ENCODE measurements at regions not wholly inside any gene's neighbourhood (a gene's known extent, or its start where the extent isn't known, plus 50 kb on each side); places are given as distances from the start of the nearest gene placed in this dataset.
"Not testable (repeated sequence)": the region's sequence is repeated elsewhere in the genome, so short reads cannot be mapped to it uniquely, and the experiment has no call there.

GRCh38 chr3:68515237-68515636 is 417.1 kb downstream of the TAFA4 start:
- Histone ChIP-seq H3K4me3 (no peak overlapping the region), H3K4me1 (no peaks in the 10 kb centered on the region), H3K9me3 (no peaks in the 10 kb centered on the region), H3K36me3 (replicated peaks) (no peaks in the 10 kb centered on the region), H3K27me3 (ENCODE audit: low read depth) (no peaks in the 10 kb centered on the region)
- DNase-seq (ENCODE audit: low spot score in 2 of 2): no peak
- in situ Hi-C loops (cut with MboI; ENCODE audit: low sequenced_read_pairs): no loop called here

GRCh38 chr3:68504201-68504600 is 428.1 kb downstream of the TAFA4 start:
- no peak for DNase-seq (ENCODE audit: low spot score in 2 of 2)
- H3K4me3 ChIP-seq: no peak overlapping the region
- no peaks in the 10 kb centered on the region for H3K36me3 ChIP-seq (replicated peaks)
- no peaks in the 10 kb centered on the region for H3K4me1 ChIP-seq
- no peaks in the 10 kb centered on the region for H3K27me3 ChIP-seq (ENCODE audit: low read depth)
- H3K9me3 ChIP-seq: no peaks in the 10 kb centered on the region
- in situ Hi-C loops (cut with MboI; ENCODE audit: low sequenced_read_pairs): no loop called here

- DNase-seq (ENCODE audit: low spot score in 2 of 2); H3K27me3 ChIP-seq (ENCODE audit: low read depth); H3K4me1 ChIP-seq; H3K4me3 ChIP-seq; in situ Hi-C loops (cut with MboI; ENCODE audit: low sequenced_read_pairs); H3K36me3 ChIP-seq (replicated peaks); H3K9me3 ChIP-seq: not testable (repeated sequence)
These were observed 446.5 kb downstream of the TAFA4 start for GRCh38 chr3:68485845-68486244.

DNA sequence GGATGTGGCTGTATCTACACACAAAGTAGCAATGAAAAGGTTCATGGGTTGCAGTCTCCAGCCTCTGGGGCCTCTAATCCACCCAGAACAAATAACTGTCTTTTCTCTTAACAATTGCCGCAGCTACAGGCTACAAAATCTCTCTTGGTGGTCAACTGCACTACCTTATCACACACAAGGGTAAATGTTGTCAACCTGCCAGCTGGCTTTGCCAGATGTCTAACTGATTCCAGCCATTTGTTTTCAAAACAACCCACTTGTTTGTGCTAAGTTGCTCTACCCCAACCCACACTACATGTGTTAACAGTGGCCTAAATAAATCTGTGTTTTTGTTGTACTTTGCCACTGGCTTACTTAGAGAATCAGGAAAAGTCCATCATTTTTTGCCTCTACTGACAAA is 447.3 kb downstream of the TAFA4 start:
- H3K9me3 ChIP-seq: no peaks in the 10 kb centered on the region
- 0 out of 2 replicates have a peak, but pooled peaks cover 2% of the 10 kb centered on the region for H3K27me3 ChIP-seq (ENCODE audit: low read depth)
- no peak for DNase-seq (ENCODE audit: low spot score in 2 of 2)
- H3K36me3 ChIP-seq (replicated peaks): no peaks in the 10 kb centered on the region
- in situ Hi-C loops (cut with MboI; ENCODE audit: low sequenced_read_pairs): no loop called here
- no peaks in the 10 kb centered on the region for H3K4me1 ChIP-seq
- H3K4me3 ChIP-seq: no peak overlapping the region

GRCh38 chr3:68483601-68484000 is 448.7 kb downstream of the TAFA4 start:
- in situ Hi-C loops (cut with MboI; ENCODE audit: low sequenced_read_pairs): no loop called here
- Histone ChIP-seq H3K4me3 (no peak overlapping the region), H3K27me3 (ENCODE audit: low read depth) (no peaks in the 10 kb centered on the region), H3K9me3 (no peaks in the 10 kb centered on the region), H3K4me1 (no peaks in the 10 kb centered on the region), H3K36me3 (replicated peaks) (no peaks in the 10 kb centered on the region)
- DNase-seq (ENCODE audit: low spot score in 2 of 2): no peak

- in situ Hi-C loops (cut with MboI; ENCODE audit: low sequenced_read_pairs): no loop called here
- H3K27me3 ChIP-seq (ENCODE audit: low read depth): no peaks in the 10 kb centered on the region
- no peaks in the 10 kb centered on the region for H3K36me3 ChIP-seq (replicated peaks)
- no peaks in the 10 kb centered on the region for H3K9me3 ChIP-seq
- H3K4me3 ChIP-seq: no peak overlapping the region
- no peak for DNase-seq (ENCODE audit: low spot score in 2 of 2)
- H3K4me1 ChIP-seq: no peaks in the 10 kb centered on the region
These were observed 449.3 kb downstream of the TAFA4 start for GRCh38 chr3:68483041-68483440.

DNA sequence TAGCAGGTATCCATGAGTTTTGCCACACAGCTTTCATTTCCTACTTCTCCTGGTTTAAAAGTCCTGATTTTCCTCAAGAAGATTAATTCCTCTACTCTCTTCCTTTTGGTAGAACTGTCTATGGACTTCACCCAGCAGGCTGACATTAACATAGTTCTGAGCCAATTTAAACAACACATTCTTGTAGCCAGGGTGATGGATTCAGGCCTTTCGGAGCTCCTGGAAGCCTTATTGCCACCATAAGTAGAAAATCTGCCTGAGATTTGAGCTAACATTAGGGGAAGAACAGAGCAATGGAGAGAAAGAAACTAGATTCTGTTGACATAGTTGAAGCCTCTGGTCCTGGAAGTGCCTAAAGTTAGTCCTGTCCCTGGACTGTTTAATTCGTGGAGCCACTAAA is 449.8 kb downstream of the TAFA4 start:
- H3K4me3 ChIP-seq: no peak overlapping the region
- no peaks in the 10 kb centered on the region for H3K27me3 ChIP-seq (ENCODE audit: low read depth)
- H3K9me3 ChIP-seq: no peaks in the 10 kb centered on the region
- no peaks in the 10 kb centered on the region for H3K4me1 ChIP-seq
- DNase-seq (ENCODE audit: low spot score in 2 of 2): no peak
- in situ Hi-C loops (cut with MboI; ENCODE audit: low sequenced_read_pairs): no loop called here
- H3K36me3 ChIP-seq (replicated peaks): no peaks in the 10 kb centered on the region

GRCh38 chr3:68479779-68480178 is 452.6 kb downstream of the TAFA4 start:
- Histone ChIP-seq H3K4me3 (no peak overlapping the region), H3K36me3 (replicated peaks) (no peaks in the 10 kb centered on the region), H3K27me3 (ENCODE audit: low read depth) (no peaks in the 10 kb centered on the region), H3K9me3 (no peaks in the 10 kb centered on the region), H3K4me1 (no peaks in the 10 kb centered on the region)
- in situ Hi-C loops (cut with MboI; ENCODE audit: low sequenced_read_pairs): no loop called here
- no peak for DNase-seq (ENCODE audit: low spot score in 2 of 2)

GRCh38 chr3:68468695-68469375 is 463.5 kb downstream of the TAFA4 start:
- no peaks in the 10 kb centered on the region for H3K9me3 ChIP-seq
- in situ Hi-C loops (cut with MboI; ENCODE audit: low sequenced_read_pairs): no loop called here

GRCh38 chr3:68467465-68467864 is 464.9 kb downstream of the TAFA4 start:
- no peak for DNase-seq (ENCODE audit: low spot score in 2 of 2)
- Histone ChIP-seq H3K27me3 (ENCODE audit: low read depth) (no peaks in the 10 kb centered on the region), H3K36me3 (replicated peaks) (no peaks in the 10 kb centered on the region), H3K4me3 (no peak overlapping the region), H3K9me3 (no peaks in the 10 kb centered on the region), H3K4me1 (no peaks in the 10 kb centered on the region)
- in situ Hi-C loops (cut with MboI; ENCODE audit: low sequenced_read_pairs): no loop called here

More at GRCh38 chr3:68468695-68469375, 463.5 kb downstream of the TAFA4 start:
- DNase-seq (ENCODE audit: low spot score in 2 of 2): no peak
- Histone ChIP-seq H3K4me1 (no peaks in the 10 kb centered on the region), H3K4me3 (no peak overlapping the region), H3K27me3 (ENCODE audit: low read depth) (no peaks in the 10 kb centered on the region), H3K36me3 (replicated peaks) (no peaks in the 10 kb centered on the region)

DNA sequence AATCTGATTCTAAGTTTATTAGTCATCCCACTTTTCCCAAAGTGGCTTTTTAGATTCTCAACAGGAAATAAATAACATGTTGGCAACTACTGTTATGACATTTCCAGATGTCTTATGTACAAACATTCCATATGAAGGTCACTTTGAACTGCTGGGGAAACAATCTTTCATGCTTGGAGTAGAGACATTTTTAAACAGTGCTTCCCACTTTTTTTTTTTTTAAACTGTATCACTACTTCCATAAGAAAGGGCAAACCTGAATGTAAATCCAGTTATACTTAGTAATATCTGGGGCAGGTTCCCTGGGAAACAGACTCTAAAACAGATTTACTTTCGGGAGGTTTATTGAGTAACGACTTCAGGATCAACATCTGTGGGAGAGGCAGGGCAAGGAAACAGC is 473.8 kb downstream of the TAFA4 start:
- no peak overlapping the region for H3K4me3 ChIP-seq
- no peak for DNase-seq (ENCODE audit: low spot score in 2 of 2)
- H3K27me3 ChIP-seq (ENCODE audit: low read depth): no peaks in the 10 kb centered on the region
- no peaks in the 10 kb centered on the region for H3K9me3 ChIP-seq
- no peaks in the 10 kb centered on the region for H3K4me1 ChIP-seq
- H3K36me3 ChIP-seq (replicated peaks): no peaks in the 10 kb centered on the region
- in situ Hi-C loops (cut with MboI; ENCODE audit: low sequenced_read_pairs): no loop called here

DNA sequence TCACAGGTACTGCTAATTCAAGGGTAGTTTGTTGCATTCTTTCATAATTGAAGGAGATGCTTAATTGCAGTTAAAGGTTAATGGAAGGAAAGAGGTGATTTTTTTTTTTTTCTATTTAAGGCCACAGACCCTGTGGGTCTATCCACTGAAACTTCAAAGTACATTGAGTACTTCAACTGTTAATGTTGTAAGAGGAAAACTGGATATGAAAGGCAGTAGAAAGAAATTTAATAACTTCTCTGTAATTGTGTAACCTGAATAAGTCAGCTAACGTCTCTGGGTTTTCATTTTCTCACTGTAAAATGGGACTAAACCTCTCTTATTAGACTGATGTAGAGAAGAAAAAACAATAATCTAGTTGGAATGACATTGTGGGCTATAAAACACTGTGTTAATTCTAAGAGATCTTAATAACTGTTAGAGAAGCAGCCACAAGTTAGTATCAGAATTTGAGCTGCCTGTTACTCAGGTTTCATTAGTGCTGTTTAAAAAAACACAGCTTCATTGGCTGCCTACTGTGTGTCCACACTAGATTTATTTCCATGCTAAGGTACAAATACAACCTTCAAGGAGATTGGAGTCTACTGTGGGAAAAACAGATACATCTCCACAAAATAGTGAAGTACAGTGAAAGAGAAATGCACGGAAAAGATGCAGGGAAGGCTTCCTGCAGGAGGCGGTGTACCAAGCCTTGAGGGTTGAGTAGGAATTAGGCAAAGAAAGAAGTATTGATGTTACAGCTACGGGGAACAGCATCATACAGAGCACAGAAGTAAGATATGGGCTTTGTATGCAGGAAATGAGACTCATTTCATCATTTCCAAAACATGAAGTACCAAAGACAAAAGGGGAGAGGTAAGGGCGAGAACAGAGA is 483.6 kb downstream of the TAFA4 start:
- no peak for DNase-seq (ENCODE audit: low spot score in 2 of 2)
- Histone ChIP-seq H3K36me3 (replicated peaks) (no peaks in the 10 kb centered on the region), H3K4me1 (no peaks in the 10 kb centered on the region), H3K4me3 (no peak overlapping the region), H3K27me3 (ENCODE audit: low read depth) (no peaks in the 10 kb centered on the region), H3K9me3 (no peaks in the 10 kb centered on the region)
- in situ Hi-C loops (cut with MboI; ENCODE audit: low sequenced_read_pairs): no loop called here

DNA sequence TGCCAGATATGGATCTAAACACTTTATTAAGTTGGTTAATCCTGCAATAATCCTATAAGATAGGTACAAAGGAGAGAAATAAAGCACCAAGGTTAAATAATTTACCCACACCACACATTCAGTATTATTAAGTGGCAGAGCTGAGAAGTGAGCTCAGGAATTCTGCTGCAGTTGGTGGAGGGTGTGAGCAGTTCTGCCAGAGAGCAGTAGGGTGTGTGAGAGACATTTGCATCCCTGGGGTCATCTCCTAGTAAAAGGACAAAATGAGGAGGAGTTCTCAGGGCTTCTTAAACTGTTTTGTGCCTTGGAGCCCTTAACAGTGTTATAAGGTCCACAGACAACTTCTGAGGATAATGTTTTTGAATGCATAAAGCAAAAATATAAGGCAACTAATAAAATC is 484.5 kb downstream of the TAFA4 start:
- Histone ChIP-seq H3K36me3 (replicated peaks) (no peaks in the 10 kb centered on the region), H3K9me3 (no peaks in the 10 kb centered on the region)
- in situ Hi-C loops (cut with MboI; ENCODE audit: low sequenced_read_pairs): no loop called here

DNA sequence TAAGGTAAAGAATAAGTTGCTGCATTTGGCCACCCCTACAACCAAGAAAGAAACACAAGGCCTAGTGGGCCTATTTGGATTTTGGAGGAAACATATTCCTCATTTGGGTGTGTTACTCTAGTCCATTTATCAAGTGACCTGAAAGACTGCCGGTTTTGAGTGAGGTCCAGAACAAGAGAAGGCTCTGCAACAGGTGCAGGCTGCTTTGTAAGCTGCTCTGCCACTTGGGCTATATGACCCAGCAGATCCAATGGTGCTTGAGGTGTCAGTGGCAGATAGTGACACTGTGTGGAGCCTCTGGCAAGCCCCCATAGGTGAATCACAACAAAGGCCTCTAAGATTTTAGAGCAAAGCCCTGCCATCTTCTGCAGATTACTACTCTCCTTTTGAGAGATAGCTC is 491.3 kb downstream of the TAFA4 start:
- Histone ChIP-seq H3K27me3 (ENCODE audit: low read depth) (no peaks in the 10 kb centered on the region), H3K4me1 (no peaks in the 10 kb centered on the region), H3K9me3 (no peaks in the 10 kb centered on the region), H3K4me3 (no peak overlapping the region), H3K36me3 (replicated peaks) (no peaks in the 10 kb centered on the region)
- in situ Hi-C loops (cut with MboI; ENCODE audit: low sequenced_read_pairs): no loop called here
- DNase-seq (ENCODE audit: low spot score in 2 of 2): no peak

More for the DNA sequence above, 484.5 kb downstream of the TAFA4 start:
- DNase-seq (ENCODE audit: low spot score in 2 of 2): no peak
- Histone ChIP-seq H3K4me3 (no peak overlapping the region), H3K4me1 (no peaks in the 10 kb centered on the region), H3K27me3 (ENCODE audit: low read depth) (no peaks in the 10 kb centered on the region)
